Thyroid gland (tissue), 4 donors: ENCODE measurements at regions not wholly inside any gene's neighbourhood (a gene's known extent, or its start where the extent isn't known, plus 50 kb on each side); places are given as distances from the start of the nearest gene placed in this dataset.

Experiments
- DNase-seq, 2 donors: peaks; one replicate each; pipeline ENCODE4 v3.0.0-alpha.2; 2019
- H3K27ac ChIP-seq, 3 donors: fragments of 200-600 bp; sonication (generic); 1 replicate in 2 of 3; 2 replicates in 1 of 3; pipeline ENCODE4 v1.5.1; 2016 to 2019; ENCODE audit warnings: mild to moderate bottlenecking in 1 of 3, moderate library complexity in 1 of 3
- H3K27me3 ChIP-seq: fragments of 200-600 bp; sonication (generic); one replicate; pipeline ENCODE4 v1.5.1; 2019
- H3K36me3 ChIP-seq, 2 donors: fragments of 200-600 bp; sonication (generic); one replicate each; pipeline ENCODE4 v1.5.1; 2016 to 2019
- H3K4me1 ChIP-seq, 2 donors: fragments of 200-600 bp; sonication (generic); one replicate each; pipeline ENCODE4 v1.5.1; 2017 to 2019
- H3K4me3 ChIP-seq, 3 donors: fragments of 200-600 bp; sonication (generic); replicated peaks in 1 of 3; 1 replicate in 2 of 3; 2 replicates in 1 of 3; pipeline ENCODE4 v1.5.1; 2016; ENCODE audit warnings: mild to moderate bottlenecking in 1 of 3
- H3K9me3 ChIP-seq: fragments of 200-600 bp; sonication (generic); one replicate; pipeline ENCODE4 v1.5.1; 2017
- POLR2A ChIP-seq, 2 donors: fragments of 450-650 bp; IDR thresholded peaks; one replicate each; pipeline ENCODE4 v1.6.1; 2017; ENCODE audit warnings: antibody characterized with exemption in 2 of 2, mild to moderate bottlenecking in 2 of 2, moderate library complexity in 1 of 2
- WGBS, 2 donors: methylation state at CpG; one replicate each; pipeline ENCODE4 v1.1.5; 2017; 5-methylcytosine and 5-hydroxymethylcytosine counted together
- intact Hi-C: fragments of 100-400 bp; cut with DNase I; formaldehyde crosslinking; loops from one replicate; pipeline ENCODE4 v1.15.1; 2023
- TF ChIP-seq, protein P1 (sequence below), 6 experiments: fragments of 200-600 bp in 3 of 6; fragments of 450-650 bp in 3 of 6; sonication (generic) in 3 of 6; IDR thresholded peaks; one replicate each; pipeline ENCODE4 v1.5.1; 2016 to 2019; ENCODE audit warnings: antibody characterized with exemption in 6 of 6, mild to moderate bottlenecking in 2 of 6, inconsistent platforms in 1 of 6, moderate library complexity in 1 of 6

- Histone ChIP-seq H3K36me3 (no peaks in the 10 kb centered on the region), H3K9me3 (no peaks in the 10 kb centered on the region), H3K27ac (peak overlapping the region in 1 of 3 donors; percentile 14), H3K27me3 (no peaks in the 10 kb centered on the region), H3K4me3 (no peak overlapping the region), H3K4me1 (peaks cover 9 to 12% of the 10 kb centered on the region in 2 donors)
- no peak for TF ChIP-seq POLR2A (IDR thresholded peaks at IDR 0.05)
- TF ChIP-seq, protein P1, sequence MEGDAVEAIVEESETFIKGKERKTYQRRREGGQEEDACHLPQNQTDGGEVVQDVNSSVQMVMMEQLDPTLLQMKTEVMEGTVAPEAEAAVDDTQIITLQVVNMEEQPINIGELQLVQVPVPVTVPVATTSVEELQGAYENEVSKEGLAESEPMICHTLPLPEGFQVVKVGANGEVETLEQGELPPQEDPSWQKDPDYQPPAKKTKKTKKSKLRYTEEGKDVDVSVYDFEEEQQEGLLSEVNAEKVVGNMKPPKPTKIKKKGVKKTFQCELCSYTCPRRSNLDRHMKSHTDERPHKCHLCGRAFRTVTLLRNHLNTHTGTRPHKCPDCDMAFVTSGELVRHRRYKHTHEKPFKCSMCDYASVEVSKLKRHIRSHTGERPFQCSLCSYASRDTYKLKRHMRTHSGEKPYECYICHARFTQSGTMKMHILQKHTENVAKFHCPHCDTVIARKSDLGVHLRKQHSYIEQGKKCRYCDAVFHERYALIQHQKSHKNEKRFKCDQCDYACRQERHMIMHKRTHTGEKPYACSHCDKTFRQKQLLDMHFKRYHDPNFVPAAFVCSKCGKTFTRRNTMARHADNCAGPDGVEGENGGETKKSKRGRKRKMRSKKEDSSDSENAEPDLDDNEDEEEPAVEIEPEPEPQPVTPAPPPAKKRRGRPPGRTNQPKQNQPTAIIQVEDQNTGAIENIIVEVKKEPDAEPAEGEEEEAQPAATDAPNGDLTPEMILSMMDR (IDR thresholded peaks at IDR 0.05) = no peak
- WGBS, 2 donors = 45 to 49% methylated on average over 3 of the region's 3 CpGs
- peak; percentile 54 to 60 for DNase-seq
- intact Hi-C loops = no loop called here
These were observed 623.2 kb upstream of the PKN2 start for GRCh38 chr1:88060750-88061491.

DNA sequence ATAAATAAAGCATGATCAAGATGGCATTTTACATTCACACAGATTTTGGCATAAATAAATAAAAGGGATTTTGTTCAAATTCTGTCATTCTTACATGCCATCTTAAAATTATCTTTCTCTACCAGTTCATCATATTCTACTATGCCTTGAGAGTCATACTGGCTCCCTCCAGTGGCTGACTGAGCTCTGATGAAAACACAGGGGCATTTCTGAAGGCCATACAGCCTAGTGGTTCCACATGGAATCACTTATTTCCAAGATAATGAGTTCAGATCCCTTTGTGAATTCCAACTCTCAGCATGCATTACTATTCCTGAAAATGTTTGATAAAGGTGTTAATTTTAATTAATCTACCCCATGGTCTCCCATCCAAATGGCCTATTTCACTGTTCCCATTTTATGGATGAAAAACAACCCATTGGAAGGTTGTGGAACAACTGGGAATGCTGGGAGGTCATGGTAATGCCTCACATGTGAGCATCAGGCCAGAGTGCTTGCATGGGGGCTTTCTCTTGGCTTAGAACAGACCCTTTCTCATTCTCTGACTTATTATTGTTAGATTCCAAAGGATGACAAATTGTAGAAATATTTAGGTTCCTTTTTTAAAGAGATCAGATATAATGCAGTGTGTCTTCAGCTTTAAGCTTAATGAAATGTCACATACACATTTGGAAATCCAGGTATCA is 622.4 kb upstream of the PKN2 start:
- H3K4me3 ChIP-seq = no peak overlapping the region
- H3K27me3 ChIP-seq = no peaks in the 10 kb centered on the region
- H3K27ac ChIP-seq = no peak overlapping the region
- H3K4me1 ChIP-seq = peaks cover 9 to 12% of the 10 kb centered on the region in 2 donors
- DNase-seq = peak; percentile 70 to 78
- no peaks in the 10 kb centered on the region for H3K9me3 ChIP-seq
- H3K36me3 ChIP-seq = no peaks in the 10 kb centered on the region
- intact Hi-C loops = no loop called here
- no peak for TF ChIP-seq POLR2A (IDR thresholded peaks at IDR 0.05)
- TF ChIP-seq, protein P1 (IDR thresholded peaks at IDR 0.05) = peak; percentile 50 to 96 (median 80)

DNA sequence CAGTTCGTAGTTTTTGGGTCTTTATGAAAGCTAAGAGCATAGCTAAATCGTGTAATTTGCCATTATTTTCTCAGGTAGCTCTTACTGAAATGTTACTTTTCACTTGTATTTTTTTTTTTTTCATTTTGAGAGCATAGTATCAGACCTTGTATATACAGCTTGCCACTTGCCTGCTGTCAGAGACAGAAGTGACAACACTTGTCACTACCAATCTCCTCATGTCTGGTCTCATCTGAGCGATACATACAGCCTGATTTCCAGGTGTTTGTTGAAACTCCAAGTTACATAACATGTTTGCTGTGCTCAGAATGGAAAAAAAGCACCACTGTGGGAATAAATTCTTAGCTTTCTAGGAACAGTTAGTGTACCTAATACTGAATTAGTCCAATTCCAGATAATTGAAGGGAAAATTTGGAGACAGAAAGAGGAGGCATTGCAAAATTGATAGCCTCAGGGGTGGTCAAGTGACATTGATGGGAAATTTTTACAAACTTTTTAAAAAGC is 621.4 kb upstream of the PKN2 start:
- Histone ChIP-seq H3K27ac (no peak overlapping the region), H3K9me3 (no peaks in the 10 kb centered on the region), H3K27me3 (no peaks in the 10 kb centered on the region), H3K4me3 (no peak overlapping the region), H3K4me1 (peaks cover 9 to 12% of the 10 kb centered on the region in 2 donors), H3K36me3 (no peaks in the 10 kb centered on the region)
- intact Hi-C loops = no loop called here
- 32 to 49% methylated on average over 3 of the region's 3 CpGs for WGBS, 2 donors
- no peak for TF ChIP-seq POLR2A (IDR thresholded peaks at IDR 0.05)
- TF ChIP-seq, protein P1 (IDR thresholded peaks at IDR 0.05) = no peak
- no peak for DNase-seq

GRCh38 chr1:88063605-88064004 is 620.5 kb upstream of the PKN2 start:
- H3K27me3 ChIP-seq = no peaks in the 10 kb centered on the region
- intact Hi-C loops = no loop called here
- TF ChIP-seq POLR2A (IDR thresholded peaks at IDR 0.05) = no peak
- TF ChIP-seq, protein P1 (IDR thresholded peaks at IDR 0.05) = no peak
- H3K9me3 ChIP-seq = no peaks in the 10 kb centered on the region
- H3K4me1 ChIP-seq = peaks cover 9 to 12% of the 10 kb centered on the region in 2 donors
- WGBS, 2 donors = 66 to 73% methylated on average over 2 of the region's 2 CpGs
- H3K36me3 ChIP-seq = no peaks in the 10 kb centered on the region
- no peak overlapping the region for H3K27ac ChIP-seq
- DNase-seq = no peak
- no peak overlapping the region for H3K4me3 ChIP-seq

DNA sequence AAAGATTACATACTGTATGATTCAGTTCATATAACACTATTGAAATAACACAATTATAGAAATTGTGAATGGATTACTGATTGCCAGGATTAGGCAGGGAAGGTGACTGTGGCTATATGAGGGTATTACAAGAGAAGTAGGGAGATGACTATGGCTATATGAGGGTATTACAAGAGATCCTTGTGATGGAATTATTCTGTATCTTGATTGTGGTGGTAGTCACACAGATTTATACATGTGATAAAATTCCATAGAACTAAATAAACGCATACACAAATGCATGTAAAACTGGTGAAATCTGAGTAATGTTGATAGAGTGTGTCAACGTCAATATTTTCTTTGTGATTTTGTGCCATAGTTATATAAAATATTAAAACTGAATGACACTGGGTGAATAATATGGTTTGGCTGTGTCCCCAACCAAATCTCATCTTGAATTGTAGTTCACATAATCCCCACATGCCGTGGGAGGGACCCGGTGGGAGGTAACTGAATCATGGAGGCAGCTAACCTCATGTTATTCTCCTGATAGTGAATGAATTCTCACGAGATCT is 615.6 kb upstream of the PKN2 start:
- TF ChIP-seq, protein P1 (IDR thresholded peaks at IDR 0.05) = no peak
- intact Hi-C loops = no loop called here
- Histone ChIP-seq H3K27me3 (no peaks in the 10 kb centered on the region), H3K4me3 (no peak overlapping the region), H3K36me3 (no peaks in the 10 kb centered on the region), H3K27ac (no peak overlapping the region), H3K9me3 (no peaks in the 10 kb centered on the region), H3K4me1 (no peaks in the 10 kb centered on the region)
- no peak for DNase-seq
- WGBS, 2 donors = 91 to 93% methylated on average over 5 of the region's 5 CpGs
